Stomach (tissue), 4 donors: ENCODE measurements at regions not wholly inside any gene's neighbourhood (a gene's known extent, or its start where the extent isn't known, plus 50 kb on each side); places are given as distances from the start of the nearest gene placed in this dataset.

Experiments
- CTCF ChIP-seq, 7 experiments: fragments of 450-650 bp in 4 of 7; fragments of 200-600 bp in 3 of 7; sonication (generic) in 3 of 7; IDR thresholded peaks; one replicate each; pipeline ENCODE4 v1.5.1; 2016 to 2019; ENCODE audit warnings: antibody characterized with exemption in 7 of 7, control low read depth in 2 of 7, mild to moderate bottlenecking in 1 of 7
- POLR2A ChIP-seq, 4 donors: fragments of 450-650 bp; IDR thresholded peaks; one replicate each; pipeline ENCODE4 v1.6.1; 2016; ENCODE audit warnings: antibody characterized with exemption in 4 of 4, control low read depth in 2 of 4, mild to moderate bottlenecking in 1 of 4, moderate library complexity in 1 of 4

GRCh38 chr18:55128437-55128836 lies 169.2 kb upstream of the CCDC68 start:
- no peak for TF ChIP-seq CTCF (IDR thresholded peaks at IDR 0.05)
- no peak for TF ChIP-seq POLR2A (IDR thresholded peaks at IDR 0.05)
